ENCODE measurements at regions not wholly inside any gene's neighbourhood (a gene's known extent, or its start where the extent isn't known, plus 50 kb on each side); places are given as distances from the start of the nearest gene placed in this dataset.
"Not testable (repeated sequence)": the region's sequence is repeated elsewhere in the genome, so short reads cannot be mapped to it uniquely, and the experiment has no call there.

DNA sequence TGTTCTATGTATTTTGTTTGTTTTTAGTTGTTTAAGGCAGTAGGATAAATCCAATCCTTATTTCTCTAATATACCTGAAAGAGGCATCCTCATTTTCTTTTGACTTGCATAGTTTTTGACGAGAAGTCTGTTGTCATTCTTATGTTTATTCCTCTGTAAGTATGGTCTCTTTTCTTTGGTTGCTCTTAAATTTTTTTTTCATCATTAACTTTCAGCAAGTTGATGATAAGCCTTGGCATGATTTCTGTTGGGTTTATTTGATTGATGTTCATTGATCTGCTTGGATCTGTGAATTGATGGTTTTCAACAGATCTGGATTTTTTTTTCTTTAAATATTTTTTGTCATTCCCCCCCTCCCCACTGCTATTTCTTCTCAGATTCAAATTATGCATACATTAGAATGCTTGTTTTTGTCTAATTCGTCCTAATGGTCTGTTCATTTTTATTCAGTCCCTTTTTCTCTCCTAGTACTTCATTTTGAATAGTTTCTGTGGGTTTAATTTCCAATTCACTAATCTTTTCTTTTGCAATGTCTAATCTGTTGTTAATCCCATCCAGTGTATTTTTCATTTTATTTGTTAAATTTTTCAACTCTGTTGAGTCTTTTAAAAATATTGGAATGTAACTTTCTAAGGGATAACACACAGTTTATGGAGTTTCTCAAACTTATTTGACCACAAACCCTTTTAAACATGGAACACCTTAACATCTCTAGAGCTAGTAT is 495.9 kb downstream of the CSNK1G3 start:
- H3K4me3 ChIP-seq (ENCODE audit: low read depth, low read length): no peak overlapping the region
- DNase-seq (ENCODE audit: low read depth): no peak

DNA sequence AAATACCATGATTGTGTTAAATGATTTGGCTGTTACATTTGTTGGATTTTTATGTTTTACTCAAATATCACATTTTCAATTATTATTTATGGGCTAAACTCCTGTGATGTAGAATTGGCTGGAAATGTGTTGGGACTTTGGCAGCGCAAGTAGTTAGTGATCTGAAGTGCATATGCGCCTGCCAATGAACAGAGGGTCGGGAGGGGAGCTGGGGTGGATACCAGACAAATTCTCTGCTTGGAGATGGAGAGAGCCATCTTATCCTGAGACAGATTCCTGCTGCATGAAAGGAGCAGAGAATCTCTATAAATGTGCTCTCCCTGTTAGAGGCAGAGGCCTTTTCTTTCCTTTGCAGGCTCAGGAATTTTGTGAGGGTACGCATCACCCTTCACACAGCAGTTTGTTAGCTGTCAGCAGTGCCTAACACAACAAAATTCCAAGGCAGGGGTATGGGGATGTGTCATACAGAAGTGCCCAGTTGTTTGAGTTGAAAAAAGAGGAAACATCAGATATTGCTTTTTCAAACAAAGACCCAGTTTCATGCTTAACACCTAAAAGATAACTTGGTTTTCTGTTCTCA is 489.1 kb downstream of the CSNK1G3 start:
- no peak for DNase-seq (ENCODE audit: low read depth)
- H3K4me3 ChIP-seq (ENCODE audit: low read depth, low read length): no peak overlapping the region

GRCh38 chr5:124000538-124000937 is 488.6 kb downstream of the CSNK1G3 start:
- no peak for DNase-seq (ENCODE audit: low read depth)
- H3K4me3 ChIP-seq (ENCODE audit: low read depth, low read length): no peak overlapping the region

GRCh38 chr5:123997462-123998215 is 485.7 kb downstream of the CSNK1G3 start:
- peak; percentile 83 for DNase-seq (ENCODE audit: low read depth)
- H3K4me3 ChIP-seq (ENCODE audit: low read depth, low read length): no peak overlapping the region

DNA sequence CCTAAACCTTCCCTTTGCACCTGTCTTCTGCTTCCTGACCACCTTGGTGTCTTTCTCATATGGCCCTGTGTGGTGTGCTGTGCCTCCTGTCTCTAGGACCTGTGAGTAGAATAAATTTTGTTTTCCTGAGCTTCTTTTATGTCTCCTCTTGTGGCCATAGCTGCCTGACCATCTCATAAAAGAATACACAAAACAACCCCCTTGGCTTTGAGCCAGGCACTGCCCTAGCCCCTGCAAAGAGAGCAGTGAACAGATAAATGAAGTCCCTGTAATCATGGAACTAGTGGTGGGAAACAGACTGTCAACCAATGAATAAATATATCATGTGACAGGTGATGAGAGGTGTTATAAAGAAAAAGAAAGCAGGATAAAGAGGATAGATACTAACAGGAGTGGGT is 485.1 kb downstream of the CSNK1G3 start:
- no peak overlapping the region for H3K4me3 ChIP-seq (ENCODE audit: low read depth, low read length)
- DNase-seq (ENCODE audit: low read depth): no peak

DNA sequence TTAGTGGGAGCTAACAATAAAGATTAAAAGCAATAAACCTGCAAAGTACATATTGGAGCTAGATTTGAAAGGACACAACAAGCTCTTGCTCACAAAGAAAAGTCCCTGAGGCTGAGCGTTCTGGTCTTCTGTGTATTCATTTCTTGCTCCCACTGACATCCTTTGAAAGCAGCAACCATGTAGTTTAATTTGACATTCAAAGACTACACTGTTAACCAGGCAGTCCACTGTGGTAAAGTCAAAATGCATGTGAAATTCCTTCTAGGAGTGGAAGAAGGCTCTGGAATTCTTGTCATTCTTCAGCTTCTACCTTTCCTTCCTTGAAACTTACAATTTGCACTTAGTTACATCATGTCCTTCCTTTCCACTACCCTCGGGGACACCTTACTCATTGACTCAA is 480.7 kb downstream of the CSNK1G3 start:
- no peak for DNase-seq (ENCODE audit: low read depth)
- H3K4me3 ChIP-seq (ENCODE audit: low read depth, low read length): no peak overlapping the region

- H3K4me3 ChIP-seq (ENCODE audit: low read depth, low read length): no peak overlapping the region
- DNase-seq (ENCODE audit: low read depth): no peak
Measured at GRCh38 chr5:123987956-123988355, 476.0 kb downstream of the CSNK1G3 start.

GRCh38 chr5:123976379-123977033 is 464.5 kb downstream of the CSNK1G3 start:
- DNase-seq (ENCODE audit: low read depth): no peak
- H3K4me3 ChIP-seq (ENCODE audit: low read depth, low read length): no peak overlapping the region

DNA sequence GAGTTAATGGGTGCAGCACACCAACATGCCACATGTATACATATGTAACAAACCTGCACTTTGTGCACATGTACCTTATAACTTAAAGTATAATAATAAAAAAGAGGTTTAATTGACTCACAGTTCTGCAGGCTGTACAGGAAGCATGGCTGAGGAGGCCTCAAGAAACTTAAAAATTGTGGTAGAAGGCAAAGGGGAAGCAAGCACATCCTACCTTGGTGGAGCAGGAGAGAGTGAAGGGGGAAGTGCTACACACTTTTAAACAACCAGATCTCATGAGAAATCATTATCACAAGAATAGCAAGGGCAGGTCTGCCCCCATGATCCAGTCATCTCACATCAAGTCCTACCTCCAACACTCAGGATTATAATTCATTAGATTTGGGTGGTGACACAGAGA is 463.5 kb downstream of the CSNK1G3 start:
- H3K4me3 ChIP-seq (ENCODE audit: low read depth, low read length): not testable (repeated sequence)

DNA sequence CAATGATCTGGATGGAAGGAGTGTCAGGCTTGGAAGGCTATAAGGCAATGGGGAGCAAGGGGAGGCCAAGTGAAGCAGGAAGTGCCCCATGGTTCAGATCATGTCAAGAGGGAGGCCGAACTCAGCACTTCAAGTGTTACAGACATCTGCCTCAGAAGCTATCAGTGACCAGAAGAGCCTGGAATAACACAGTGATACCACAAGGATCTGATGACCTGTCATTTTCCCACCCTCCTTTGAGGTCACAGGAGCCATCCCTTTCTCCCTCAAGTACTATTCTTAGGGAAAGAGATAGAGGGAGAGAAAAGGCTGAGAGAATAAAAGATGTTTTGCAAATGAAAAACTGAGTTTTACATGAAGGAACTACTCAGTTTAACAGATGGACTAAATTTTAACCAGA is 454.8 kb downstream of the CSNK1G3 start:
- no peak overlapping the region for H3K4me3 ChIP-seq (ENCODE audit: low read depth, low read length)
- no peak for DNase-seq (ENCODE audit: low read depth)

More for the DNA sequence above, 463.5 kb downstream of the CSNK1G3 start:
- DNase-seq (ENCODE audit: low read depth): not testable (repeated sequence)

DNA sequence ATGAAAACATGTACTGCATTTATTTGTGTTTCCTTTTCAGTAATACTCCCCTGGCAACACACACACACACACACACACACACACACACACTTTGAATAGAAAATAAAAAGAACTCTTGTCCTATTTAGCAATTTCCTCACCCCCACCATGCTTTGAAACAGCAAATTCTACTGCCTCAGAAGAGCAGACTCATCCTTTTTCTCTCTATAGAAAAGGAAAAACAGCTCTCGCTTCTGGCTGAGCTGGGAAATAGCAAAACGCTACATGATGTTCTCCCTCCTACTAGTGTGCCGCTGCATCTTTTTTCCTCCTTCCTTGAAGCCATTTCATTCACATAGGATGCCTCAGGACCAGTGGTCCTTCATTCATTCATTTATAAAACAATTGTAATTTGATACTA is 453.6 kb downstream of the CSNK1G3 start:
- H3K4me3 ChIP-seq (ENCODE audit: low read depth, low read length): no peak overlapping the region
- no peak for DNase-seq (ENCODE audit: low read depth)

DNA sequence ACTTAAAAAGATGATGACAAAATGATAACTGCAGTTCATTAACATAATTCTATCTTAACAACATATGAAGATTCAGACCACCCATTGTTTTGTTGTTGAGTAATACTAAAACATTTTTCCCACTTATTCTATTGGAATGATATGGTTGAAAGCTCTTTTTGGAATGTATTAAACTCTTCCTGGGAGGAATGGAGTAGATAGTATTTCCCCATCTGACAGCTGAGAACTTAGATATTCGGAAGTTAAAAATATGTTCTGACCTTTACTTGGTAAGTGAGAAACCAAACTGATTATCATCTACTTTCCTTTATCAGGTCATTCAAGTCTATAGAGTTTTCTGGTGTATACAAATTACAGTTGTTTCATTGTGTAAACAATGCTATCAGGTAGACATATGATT is 452.9 kb downstream of the CSNK1G3 start:
- no peak overlapping the region for H3K4me3 ChIP-seq (ENCODE audit: low read depth, low read length)
- no peak for DNase-seq (ENCODE audit: low read depth)

DNA sequence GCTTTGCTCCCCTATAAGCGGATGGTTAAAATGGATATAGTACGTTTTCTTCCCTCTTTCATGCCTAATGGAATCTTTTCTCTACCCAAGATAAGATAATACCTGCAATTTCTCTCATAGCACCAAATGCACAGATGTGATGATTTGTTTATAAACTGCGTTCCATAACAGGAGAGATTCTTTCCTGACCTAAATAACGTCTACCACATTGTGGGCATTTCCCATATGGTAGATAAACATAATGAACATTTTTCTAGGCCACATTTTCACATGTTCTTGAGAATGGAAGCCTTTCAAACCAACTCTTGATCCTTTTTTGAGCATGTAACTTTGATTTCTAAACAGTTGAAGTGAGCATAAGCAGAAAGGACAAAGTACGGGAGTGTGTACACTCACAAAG is 448.5 kb downstream of the CSNK1G3 start:
- no peak for DNase-seq (ENCODE audit: low read depth)
- no peak overlapping the region for H3K4me3 ChIP-seq (ENCODE audit: low read depth, low read length)

DNA sequence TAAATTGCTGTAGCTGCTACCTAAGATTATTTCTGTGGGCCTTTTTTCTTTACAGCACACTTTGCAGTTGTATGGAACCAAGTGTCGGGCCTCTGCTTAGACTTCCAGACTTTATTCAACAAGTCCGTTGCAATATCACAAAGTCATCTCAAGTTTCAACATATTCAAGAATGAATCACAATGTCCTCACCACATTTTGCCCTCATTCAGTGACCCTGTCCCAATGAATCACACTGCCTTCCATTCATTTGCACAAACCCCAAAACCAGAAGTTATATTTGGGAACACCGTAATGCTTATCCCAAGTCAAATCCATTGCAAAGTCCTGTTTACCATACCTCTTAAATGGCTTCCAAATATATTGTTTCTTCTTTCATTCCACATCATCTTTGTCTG is 439.6 kb downstream of the CSNK1G3 start:
- H3K4me3 ChIP-seq (ENCODE audit: low read depth, low read length): no peak overlapping the region
- peak; percentile 97 for DNase-seq (ENCODE audit: low read depth)

GRCh38 chr5:123950701-123951581 is 439.0 kb downstream of the CSNK1G3 start:
- H3K4me3 ChIP-seq (ENCODE audit: low read depth, low read length): no peak overlapping the region
- no peak for DNase-seq (ENCODE audit: low read depth)

GRCh38 chr5:123949807-123950340 is 437.9 kb downstream of the CSNK1G3 start:
- no peak for DNase-seq (ENCODE audit: low read depth)
- no peak overlapping the region for H3K4me3 ChIP-seq (ENCODE audit: low read depth, low read length)

DNA sequence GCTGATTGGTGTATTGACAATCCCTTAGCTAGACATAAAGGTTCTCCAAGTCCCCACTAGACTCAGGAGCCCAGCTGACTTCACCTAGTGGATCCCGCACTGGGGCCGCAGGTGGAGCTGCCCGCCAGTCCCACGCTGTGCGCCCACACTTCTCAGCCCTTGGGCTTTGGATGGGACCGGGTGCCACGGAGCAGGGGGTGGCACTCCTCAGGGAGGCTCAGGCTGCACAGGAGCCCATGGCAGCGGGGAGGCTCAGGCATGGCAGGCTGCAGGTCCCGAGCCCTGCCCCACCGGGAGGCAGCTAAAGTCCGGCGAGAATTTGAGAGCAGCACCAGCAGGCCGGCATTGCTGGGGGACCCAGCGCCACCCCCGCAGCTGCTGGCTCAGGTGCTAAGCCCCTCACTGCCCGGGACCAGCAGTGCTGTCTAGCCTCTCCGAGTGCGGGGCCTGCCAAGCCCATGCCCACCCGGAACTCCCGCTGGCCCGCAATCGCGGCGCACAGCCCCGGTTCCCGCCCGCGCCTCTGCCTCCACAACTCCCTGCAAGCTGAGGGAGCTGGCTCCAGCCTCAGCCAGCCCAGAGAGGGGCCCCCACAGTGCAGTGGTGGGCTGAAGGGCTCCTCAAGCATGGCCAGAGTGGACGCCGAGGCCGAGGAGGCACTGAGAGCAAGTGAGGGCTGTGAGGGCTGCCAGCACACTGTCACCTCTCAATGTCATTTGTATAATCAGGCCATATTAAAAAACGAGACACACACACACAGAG is 437.2 kb downstream of the CSNK1G3 start:
- H3K4me3 ChIP-seq (ENCODE audit: low read depth, low read length): no peak overlapping the region
- DNase-seq (ENCODE audit: low read depth): no peak

DNA sequence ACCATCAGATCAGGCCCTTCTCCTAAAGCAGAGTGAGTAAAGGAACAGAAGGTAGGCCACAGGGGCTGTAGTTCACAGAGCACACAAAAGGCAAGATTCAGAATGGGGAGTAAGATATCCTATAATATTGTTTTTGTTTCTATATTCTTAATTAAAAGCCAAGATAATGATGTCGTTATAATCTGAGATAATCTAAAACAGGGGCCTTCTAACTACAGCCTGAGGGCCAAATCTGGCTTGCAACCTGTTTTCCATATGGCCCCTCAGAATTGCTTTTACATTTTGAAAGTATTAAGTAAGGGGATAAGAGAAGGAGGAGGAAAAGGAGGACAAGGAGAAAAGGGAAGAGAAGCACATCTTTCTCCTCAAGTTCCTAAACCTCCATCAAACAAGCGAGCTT is 435.8 kb downstream of the CSNK1G3 start:
- DNase-seq (ENCODE audit: low read depth): no peak

More for the DNA sequence above, 435.8 kb downstream of the CSNK1G3 start:
- H3K4me3 ChIP-seq (ENCODE audit: low read depth, low read length): no peak overlapping the region
